Naive B cell (primary cell): ENCODE measurements at regions not wholly inside any gene's neighbourhood (a gene's known extent, or its start where the extent isn't known, plus 50 kb on each side); places are given as distances from the start of the nearest gene placed in this dataset.

ENCODE experiments used
- ATAC-seq, 2 donors: fragments of 150-1000 bp; cut with Tn5 transposase; 2 replicates each; pipeline ENCODE4 v1.10.0; 2021; ENCODE audit warnings: low read depth in 2 of 2, mild to moderate bottlenecking in 2 of 2, moderate library complexity in 2 of 2
- DNase-seq: peaks from one replicate; pipeline ENCODE4 v3.0.0; 2022
- H3K27ac Mint-ChIP-seq, 6 donors: one replicate each; pipeline ENCODE4 v1.8.0; 2020 to 2022; ENCODE audit warnings: mild to moderate bottlenecking in 6 of 6, mixed read lengths in 6 of 6, moderate library complexity in 5 of 6, inconsistent platforms in 2 of 6
- H3K27me3 Mint-ChIP-seq, 3 donors: one replicate each; pipeline ENCODE4 v1.8.0; 2021 to 2022; ENCODE audit warnings: mixed read lengths in 3 of 3, mild to moderate bottlenecking in 1 of 3
- H3K36me3 Mint-ChIP-seq, 2 donors: one replicate each; pipeline ENCODE4 v1.8.0; 2020 to 2022; ENCODE audit warnings: mixed read lengths in 2 of 2, inconsistent platforms in 1 of 2, mild to moderate bottlenecking in 1 of 2
- H3K4me1 Mint-ChIP-seq, 3 donors: one replicate each; pipeline ENCODE4 v1.8.0; 2020 to 2022; ENCODE audit warnings: mixed read lengths in 3 of 3, inconsistent platforms in 1 of 3, mild to moderate bottlenecking in 1 of 3, moderate library complexity in 1 of 3
- H3K4me3 Mint-ChIP-seq, 8 donors: one replicate each; pipeline ENCODE4 v1.8.0; 2020 to 2022; ENCODE audit warnings: mild to moderate bottlenecking in 8 of 8, mixed read lengths in 8 of 8, moderate library complexity in 8 of 8, inconsistent platforms in 2 of 8
- H3K9me3 Mint-ChIP-seq, 7 donors: one replicate each; pipeline ENCODE4 v1.8.0; 2020 to 2022; ENCODE audit warnings: mixed read lengths in 7 of 7, mild to moderate bottlenecking in 5 of 7, inconsistent platforms in 2 of 7, moderate library complexity in 1 of 7

- Mint-ChIP-seq H3K27me3 (peaks cover 32 to 40% (median 39%) of the 10 kb centered on the region in 3 donors), H3K9me3 (peaks cover 0 to 2% (median 0%) of the 10 kb centered on the region in 7 donors), H3K4me1 (peaks cover 4 to 6% (median 6%) of the 10 kb centered on the region in 3 donors), H3K4me3 (no peak overlapping the region), H3K27ac (no peak overlapping the region), H3K36me3 (no peaks in the 10 kb centered on the region)
- ATAC-seq (no peak), DNase-seq (no peak)
Observed at GRCh38 chr13:112202966-112203365, 136.0 kb downstream of the SOX1 start.

DNA sequence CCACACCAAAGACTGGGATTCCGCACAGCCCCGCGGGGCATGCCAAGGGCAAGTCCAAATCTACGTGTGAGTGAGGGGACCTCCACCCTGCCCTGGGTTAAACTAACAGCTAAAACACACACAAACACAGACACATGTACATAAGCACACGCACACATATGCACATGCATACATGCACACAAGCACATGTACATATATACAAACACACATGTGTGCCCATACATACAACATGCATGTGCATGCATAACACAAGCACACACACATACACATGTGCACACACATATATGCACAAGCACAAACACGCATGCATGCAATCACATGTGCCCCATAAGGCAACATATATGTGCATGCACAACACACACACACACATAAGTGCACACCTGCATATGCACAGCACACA, 136.7 kb downstream of the SOX1 start:
- no peak overlapping the region for H3K4me3 Mint-ChIP-seq
- H3K4me1 Mint-ChIP-seq: peaks cover 4 to 6% (median 6%) of the 10 kb centered on the region in 3 donors
- no peak overlapping the region for H3K27ac Mint-ChIP-seq
- H3K9me3 Mint-ChIP-seq: peaks cover 0 to 2% (median 0%) of the 10 kb centered on the region in 7 donors
- H3K36me3 Mint-ChIP-seq: no peaks in the 10 kb centered on the region
- DNase-seq (no peak), ATAC-seq (no peak)
- H3K27me3 Mint-ChIP-seq: peaks cover 38 to 47% (median 45%) of the 10 kb centered on the region in 3 donors

GRCh38 chr13:112204346-112205327, 137.7 kb downstream of the SOX1 start:
- Mint-ChIP-seq H3K27ac (no peak overlapping the region), H3K36me3 (no peaks in the 10 kb centered on the region), H3K9me3 (peaks cover 0 to 2% (median 0%) of the 10 kb centered on the region in 7 donors), H3K27me3 (peaks cover 42 to 48% (median 48%) of the 10 kb centered on the region in 3 donors), H3K4me3 (peak overlapping the region in 1 of 8 donors; percentile 25), H3K4me1 (peaks cover 4 to 6% (median 6%) of the 10 kb centered on the region in 3 donors)
- DNase-seq (no peak), ATAC-seq (no peak)

- Mint-ChIP-seq H3K36me3 (no peaks in the 10 kb centered on the region), H3K4me1 (peaks cover 4 to 6% (median 6%) of the 10 kb centered on the region in 3 donors), H3K27me3 (peaks cover 43 to 48% (median 48%) of the 10 kb centered on the region in 3 donors), H3K9me3 (peaks cover 0 to 2% (median 0%) of the 10 kb centered on the region in 7 donors), H3K4me3 (no peak overlapping the region), H3K27ac (no peak overlapping the region)
- ATAC-seq (no peak), DNase-seq (no peak)
Observed at GRCh38 chr13:112205990-112206389, 139.0 kb downstream of the SOX1 start.

DNA sequence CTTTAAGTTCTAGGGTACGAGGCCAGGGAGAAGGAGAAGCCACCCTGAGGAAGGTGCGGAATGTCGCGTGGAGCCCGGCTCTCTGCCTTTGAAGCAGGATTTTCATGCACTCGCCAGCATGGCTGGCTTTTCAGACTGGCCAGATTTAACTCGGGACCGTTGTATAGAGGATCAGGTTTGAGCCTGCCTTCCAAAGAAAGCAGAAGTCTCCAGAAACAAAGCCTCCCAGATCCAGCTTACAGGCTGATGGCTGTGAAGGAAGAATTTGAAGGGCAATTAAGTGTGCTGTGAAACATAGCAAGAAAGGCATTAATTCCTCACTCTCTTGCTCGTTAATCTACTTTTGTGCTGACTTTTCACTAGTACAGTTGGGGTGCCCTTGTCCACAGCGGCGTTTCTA, 140.2 kb downstream of the SOX1 start:
- Mint-ChIP-seq H3K9me3 (peaks cover 0 to 2% (median 0%) of the 10 kb centered on the region in 7 donors), H3K27ac (no peak overlapping the region), H3K4me3 (no peak overlapping the region), H3K4me1 (peaks cover 4 to 6% (median 6%) of the 10 kb centered on the region in 3 donors), H3K36me3 (no peaks in the 10 kb centered on the region), H3K27me3 (peaks cover 44 to 48% (median 45%) of the 10 kb centered on the region in 3 donors)
- no peak for DNase-seq
- no peak for ATAC-seq

DNA sequence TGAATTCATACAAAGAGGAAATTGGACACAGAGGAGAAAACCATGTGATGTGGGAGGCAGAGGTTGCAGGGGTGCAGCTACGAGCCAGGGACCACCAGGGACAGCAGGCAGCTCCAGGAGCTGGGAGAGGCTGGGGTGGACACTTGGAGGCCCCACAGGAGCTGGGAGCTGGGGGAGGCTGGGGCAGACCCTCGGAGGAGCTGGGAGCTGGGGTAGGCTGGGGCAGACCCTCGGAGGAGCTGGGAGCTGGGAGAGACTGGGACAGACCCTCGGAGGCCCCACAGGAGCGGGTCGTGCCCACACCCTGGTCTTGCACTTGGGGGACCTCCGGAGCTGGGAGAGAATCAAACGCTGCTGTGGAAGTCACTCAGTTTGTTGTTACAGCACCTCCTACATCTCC, 141.7 kb downstream of the SOX1 start:
- Mint-ChIP-seq H3K27ac (no peak overlapping the region), H3K27me3 (peaks cover 36 to 42% (median 39%) of the 10 kb centered on the region in 3 donors), H3K4me1 (peaks cover 4 to 6% (median 6%) of the 10 kb centered on the region in 3 donors), H3K4me3 (no peak overlapping the region), H3K36me3 (no peaks in the 10 kb centered on the region), H3K9me3 (peaks cover 0 to 5% (median 0%) of the 10 kb centered on the region in 7 donors)
- ATAC-seq (no peak), DNase-seq (no peak)

DNA sequence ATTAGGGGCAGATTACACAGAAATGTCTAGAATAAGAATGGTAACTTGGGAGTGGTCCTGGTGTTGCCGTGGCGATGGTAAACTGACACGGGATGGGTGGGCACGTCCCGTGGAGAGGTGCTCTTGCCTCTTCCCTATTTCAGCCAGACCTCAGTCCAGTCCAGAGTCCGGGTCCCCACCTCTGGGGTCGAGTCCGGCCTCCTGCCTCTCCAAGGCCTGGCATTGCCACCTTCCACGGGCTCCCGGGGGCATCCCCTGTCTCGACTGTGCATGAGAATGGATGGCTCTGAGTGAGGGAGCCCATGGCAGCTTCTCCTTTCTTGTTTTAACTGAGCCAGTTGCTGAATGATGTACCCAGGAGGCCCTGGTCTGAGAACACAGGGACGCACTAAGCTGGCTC, 142.3 kb downstream of the SOX1 start:
- DNase-seq (no peak), ATAC-seq (no peak)
- Mint-ChIP-seq H3K36me3 (no peaks in the 10 kb centered on the region), H3K27me3 (peaks cover 30 to 38% (median 37%) of the 10 kb centered on the region in 3 donors), H3K4me1 (peaks cover 4 to 6% (median 5%) of the 10 kb centered on the region in 3 donors), H3K9me3 (peaks cover 0 to 5% (median 0%) of the 10 kb centered on the region in 7 donors), H3K4me3 (no peak overlapping the region), H3K27ac (no peak overlapping the region)

- no peaks in the 10 kb centered on the region for H3K36me3 Mint-ChIP-seq
- DNase-seq (no peak), ATAC-seq (no peak)
- peaks cover 0 to 5% (median 0%) of the 10 kb centered on the region in 7 donors for H3K9me3 Mint-ChIP-seq
- H3K4me1 Mint-ChIP-seq: peaks cover under 1 to 6% (median 4%) of the 10 kb centered on the region in 3 donors
- H3K27ac Mint-ChIP-seq: no peak overlapping the region
- H3K4me3 Mint-ChIP-seq: no peak overlapping the region
- peaks cover 25 to 37% (median 34%) of the 10 kb centered on the region in 3 donors for H3K27me3 Mint-ChIP-seq
Observed at GRCh38 chr13:112209711-112210110, 142.8 kb downstream of the SOX1 start.

DNA sequence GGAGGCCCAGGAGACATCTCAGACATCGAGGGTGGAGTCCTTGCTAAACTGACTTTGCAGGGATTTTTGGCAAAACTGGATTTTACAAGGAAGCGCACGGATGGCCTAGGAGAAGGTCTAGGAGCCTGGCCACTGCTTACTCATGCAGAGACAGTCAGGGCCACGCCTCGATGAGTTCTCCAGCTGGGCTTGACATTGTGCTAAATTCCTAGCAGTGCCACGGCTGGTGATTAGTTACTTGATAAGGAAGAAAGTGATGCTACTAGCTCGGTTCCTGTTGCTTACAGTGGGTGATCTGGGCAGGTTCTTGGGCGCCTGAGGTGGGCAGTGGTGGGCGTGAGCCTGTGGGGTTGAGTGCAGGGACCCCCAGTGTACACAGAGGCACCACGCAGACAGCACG, 143.4 kb downstream of the SOX1 start:
- H3K36me3 Mint-ChIP-seq: no peaks in the 10 kb centered on the region
- H3K9me3 Mint-ChIP-seq: peaks cover 0 to 5% (median 0%) of the 10 kb centered on the region in 7 donors
- DNase-seq (no peak), ATAC-seq (no peak)
- no peak overlapping the region for H3K27ac Mint-ChIP-seq
- H3K4me1 Mint-ChIP-seq: peaks cover 0 to under 1% (median 0%) of the 10 kb centered on the region in 3 donors
- peaks cover 18 to 32% (median 28%) of the 10 kb centered on the region in 3 donors for H3K27me3 Mint-ChIP-seq
- no peak overlapping the region for H3K4me3 Mint-ChIP-seq

- H3K27me3 Mint-ChIP-seq: peaks cover 16 to 21% (median 20%) of the 10 kb centered on the region in 3 donors
- H3K4me3 Mint-ChIP-seq: no peak overlapping the region
- DNase-seq (no peak), ATAC-seq (no peak)
- no peaks in the 10 kb centered on the region for H3K4me1 Mint-ChIP-seq
- H3K27ac Mint-ChIP-seq: no peak overlapping the region
- no peaks in the 10 kb centered on the region for H3K36me3 Mint-ChIP-seq
- peaks cover 0 to 5% (median 0%) of the 10 kb centered on the region in 7 donors for H3K9me3 Mint-ChIP-seq
Observed at GRCh38 chr13:112212533-112212932, 145.6 kb downstream of the SOX1 start.

GRCh38 chr13:112213467-112214255, 146.7 kb downstream of the SOX1 start:
- Mint-ChIP-seq H3K4me3 (no peak overlapping the region), H3K9me3 (peaks cover 0 to 5% (median 0%) of the 10 kb centered on the region in 7 donors), H3K27ac (no peak overlapping the region), H3K27me3 (peaks cover 5 to 13% (median 8%) of the 10 kb centered on the region in 3 donors), H3K36me3 (no peaks in the 10 kb centered on the region), H3K4me1 (no peaks in the 10 kb centered on the region)
- DNase-seq (no peak), ATAC-seq (no peak)

DNA sequence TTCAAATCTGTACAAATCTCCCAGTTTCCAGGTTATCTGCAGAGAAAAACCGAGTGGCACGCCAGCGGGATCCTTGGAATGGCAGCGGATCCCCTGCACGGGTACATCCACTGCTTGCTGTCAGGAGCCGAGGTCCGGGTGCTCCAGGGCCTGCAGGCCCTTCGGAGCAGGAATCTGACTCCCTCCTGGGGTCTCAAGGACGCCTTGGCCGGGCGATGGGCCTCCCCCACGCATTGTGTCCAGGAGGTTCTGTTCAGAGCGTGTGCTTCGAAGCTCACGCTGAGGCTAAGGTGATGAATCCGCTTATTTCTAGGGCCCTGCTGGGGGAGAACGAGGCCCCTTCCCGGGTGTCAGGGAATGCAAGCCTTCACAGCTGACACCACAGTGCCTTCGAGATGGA, 148.9 kb downstream of the SOX1 start:
- H3K4me1 Mint-ChIP-seq: no peaks in the 10 kb centered on the region
- DNase-seq (no peak), ATAC-seq (no peak)
- H3K9me3 Mint-ChIP-seq: peaks cover 0 to 5% (median 0%) of the 10 kb centered on the region in 7 donors
- H3K27ac Mint-ChIP-seq: no peak overlapping the region
- no peaks in the 10 kb centered on the region for H3K36me3 Mint-ChIP-seq
- peaks cover 4 to 6% (median 4%) of the 10 kb centered on the region in 3 donors for H3K27me3 Mint-ChIP-seq
- H3K4me3 Mint-ChIP-seq: no peak overlapping the region

GRCh38 chr13:112217431-112217830, 150.5 kb downstream of the SOX1 start:
- no peak for ATAC-seq
- Mint-ChIP-seq H3K27ac (peak overlapping the region in 1 of 6 donors; percentile 64), H3K36me3 (no peaks in the 10 kb centered on the region), H3K27me3 (peaks cover 0 to 6% (median 4%) of the 10 kb centered on the region in 3 donors), H3K4me1 (no peaks in the 10 kb centered on the region), H3K4me3 (no peak overlapping the region), H3K9me3 (peaks cover 0 to under 1% (median 0%) of the 10 kb centered on the region in 7 donors)
- DNase-seq: no peak
